ENCODE measurements at regions not wholly inside any gene's neighbourhood (a gene's known extent, or its start where the extent isn't known, plus 50 kb on each side); places are given as distances from the start of the nearest gene placed in this dataset.

DNA sequence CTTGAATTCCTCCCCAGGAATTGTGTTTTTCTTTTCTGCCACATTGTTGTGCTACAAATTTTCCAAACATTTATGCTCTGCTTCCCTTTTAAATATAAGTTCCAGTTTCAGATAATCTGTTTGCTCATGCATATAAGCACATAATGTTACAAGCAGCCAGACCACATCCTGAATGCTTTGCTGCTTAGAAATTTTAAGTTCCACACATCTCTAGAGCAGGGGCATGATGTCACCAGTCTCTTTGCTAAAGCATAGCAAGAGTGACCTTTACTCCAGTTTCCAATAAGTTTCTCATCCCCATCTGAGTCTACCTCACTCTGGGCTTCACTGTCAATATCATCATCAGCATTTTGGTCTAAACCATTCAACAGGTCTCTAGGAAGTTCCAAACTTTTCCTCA is 932.5 kb downstream of the SH3BGRL start:
- Histone ChIP-seq H3K4me2 (no peak overlapping the region), H3K4me3 (ENCODE audit: low read depth in 2 of 2, low read length in 1 of 2) (no peak overlapping the region), H3F3A (replicated peaks; ENCODE audit: insufficient read depth) (no peaks in the 10 kb centered on the region), H3K36me3 (replicated peaks in 1 of 2; ENCODE audit: control insufficient read depth in 1 of 2, insufficient read depth in 2 of 2, low read length in 1 of 2) (no peaks in the 10 kb centered on the region), H3K9me3 (no peaks in the 10 kb centered on the region), H3K4me1 (ENCODE audit: control insufficient read depth in 1 of 2, insufficient read depth in 2 of 2, low read depth in 1 of 2, low read length in 1 of 2) (no peaks in the 10 kb centered on the region), H4K20me1 (ENCODE audit: insufficient read depth) (no peaks in the 10 kb centered on the region), H3K9me2 (no peaks in the 10 kb centered on the region; the same call in 1 of the 2 replicates), H2AFZ (ENCODE audit: low read depth) (no peak overlapping the region), H3K9ac (no peak overlapping the region), H3K27me3 (ENCODE audit: insufficient read depth) (no peaks in the 10 kb centered on the region), H3K27ac (ENCODE audit: low read depth in 2 of 2, low read length in 1 of 2) (no peak overlapping the region), H3K79me2 (ENCODE audit: insufficient read depth) (no peaks in the 10 kb centered on the region)
- no peak for DNase-seq
- ChIA-PET CTCF (no interaction called here), POLR2A (no interaction called here)
- TF ChIP-seq YY1 (IDR thresholded peaks at IDR 0.05; ENCODE audit: low read depth) (no peak), TCF12 (IDR thresholded peaks at IDR 0.05) (no peak), FOXJ3 (CRISPR knock-in tag; IDR thresholded peaks at IDR 0.05) (no peak), CHD2 (IDR thresholded peaks at IDR 0.05; ENCODE audit: low read length, partially characterized antibody) (no peak)
- TF ChIP-seq, protein P1, sequence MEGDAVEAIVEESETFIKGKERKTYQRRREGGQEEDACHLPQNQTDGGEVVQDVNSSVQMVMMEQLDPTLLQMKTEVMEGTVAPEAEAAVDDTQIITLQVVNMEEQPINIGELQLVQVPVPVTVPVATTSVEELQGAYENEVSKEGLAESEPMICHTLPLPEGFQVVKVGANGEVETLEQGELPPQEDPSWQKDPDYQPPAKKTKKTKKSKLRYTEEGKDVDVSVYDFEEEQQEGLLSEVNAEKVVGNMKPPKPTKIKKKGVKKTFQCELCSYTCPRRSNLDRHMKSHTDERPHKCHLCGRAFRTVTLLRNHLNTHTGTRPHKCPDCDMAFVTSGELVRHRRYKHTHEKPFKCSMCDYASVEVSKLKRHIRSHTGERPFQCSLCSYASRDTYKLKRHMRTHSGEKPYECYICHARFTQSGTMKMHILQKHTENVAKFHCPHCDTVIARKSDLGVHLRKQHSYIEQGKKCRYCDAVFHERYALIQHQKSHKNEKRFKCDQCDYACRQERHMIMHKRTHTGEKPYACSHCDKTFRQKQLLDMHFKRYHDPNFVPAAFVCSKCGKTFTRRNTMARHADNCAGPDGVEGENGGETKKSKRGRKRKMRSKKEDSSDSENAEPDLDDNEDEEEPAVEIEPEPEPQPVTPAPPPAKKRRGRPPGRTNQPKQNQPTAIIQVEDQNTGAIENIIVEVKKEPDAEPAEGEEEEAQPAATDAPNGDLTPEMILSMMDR (IDR thresholded peaks at IDR 0.05): no peak

DNA sequence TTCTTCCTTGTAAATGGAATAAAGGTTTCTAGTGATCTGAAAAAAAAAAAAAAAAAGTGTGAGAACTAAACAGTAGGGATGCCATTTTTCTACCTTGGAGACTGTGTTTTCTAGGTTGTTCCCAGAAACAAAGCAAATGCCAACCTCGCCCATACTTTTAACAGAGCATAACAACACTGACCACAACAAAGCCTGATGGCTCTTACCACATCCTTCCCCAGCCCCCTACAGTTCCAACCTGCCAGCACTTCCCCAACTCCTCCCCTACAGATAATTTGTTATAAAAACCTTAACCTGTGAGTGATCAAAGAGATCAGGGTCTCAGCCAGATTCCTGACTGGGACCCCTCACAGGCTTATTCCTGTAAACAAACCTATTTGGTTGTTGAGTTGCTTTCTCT is 940.0 kb downstream of the SH3BGRL start:
- Histone ChIP-seq H3K79me2 (ENCODE audit: insufficient read depth) (no peaks in the 10 kb centered on the region), H3K27ac (ENCODE audit: low read depth in 2 of 2, low read length in 1 of 2) (no peak overlapping the region), H3K4me3 (ENCODE audit: low read depth in 2 of 2, low read length in 1 of 2) (no peak overlapping the region), H4K20me1 (ENCODE audit: insufficient read depth) (no peaks in the 10 kb centered on the region), H3K36me3 (replicated peaks in 1 of 2; ENCODE audit: control insufficient read depth in 1 of 2, insufficient read depth in 2 of 2, low read length in 1 of 2) (no peaks in the 10 kb centered on the region), H3K4me2 (no peak overlapping the region), H3K9me2 (no peaks in the 10 kb centered on the region; the same call in 1 of the 2 replicates), H3F3A (replicated peaks; ENCODE audit: insufficient read depth) (no peaks in the 10 kb centered on the region), H2AFZ (ENCODE audit: low read depth) (no peak overlapping the region), H3K9ac (no peak overlapping the region), H3K27me3 (ENCODE audit: insufficient read depth) (no peaks in the 10 kb centered on the region), H3K4me1 (ENCODE audit: control insufficient read depth in 1 of 2, insufficient read depth in 2 of 2, low read depth in 1 of 2, low read length in 1 of 2) (no peaks in the 10 kb centered on the region), H3K9me3 (no peaks in the 10 kb centered on the region)
- no peak for DNase-seq
- ChIA-PET CTCF (no interaction called here), POLR2A (no interaction called here)
- TF ChIP-seq EZH2phosphoT487 (IDR thresholded peaks at IDR 0.05; ENCODE audit: borderline replicate concordance, low read depth): no peak
- TF ChIP-seq MXI1 (IDR thresholded peaks at IDR 0.05; ENCODE audit: low read depth, low read length): no peak
- no peak for TF ChIP-seq FOSL2 (IDR thresholded peaks at IDR 0.05; ENCODE audit: borderline replicate concordance, low read depth)
- TF ChIP-seq FOXJ3 (CRISPR knock-in tag; IDR thresholded peaks at IDR 0.05): no peak
- no peak for TF ChIP-seq FOXM1 (IDR thresholded peaks at IDR 0.05; ENCODE audit: low read depth)
- TF ChIP-seq, protein P2, sequence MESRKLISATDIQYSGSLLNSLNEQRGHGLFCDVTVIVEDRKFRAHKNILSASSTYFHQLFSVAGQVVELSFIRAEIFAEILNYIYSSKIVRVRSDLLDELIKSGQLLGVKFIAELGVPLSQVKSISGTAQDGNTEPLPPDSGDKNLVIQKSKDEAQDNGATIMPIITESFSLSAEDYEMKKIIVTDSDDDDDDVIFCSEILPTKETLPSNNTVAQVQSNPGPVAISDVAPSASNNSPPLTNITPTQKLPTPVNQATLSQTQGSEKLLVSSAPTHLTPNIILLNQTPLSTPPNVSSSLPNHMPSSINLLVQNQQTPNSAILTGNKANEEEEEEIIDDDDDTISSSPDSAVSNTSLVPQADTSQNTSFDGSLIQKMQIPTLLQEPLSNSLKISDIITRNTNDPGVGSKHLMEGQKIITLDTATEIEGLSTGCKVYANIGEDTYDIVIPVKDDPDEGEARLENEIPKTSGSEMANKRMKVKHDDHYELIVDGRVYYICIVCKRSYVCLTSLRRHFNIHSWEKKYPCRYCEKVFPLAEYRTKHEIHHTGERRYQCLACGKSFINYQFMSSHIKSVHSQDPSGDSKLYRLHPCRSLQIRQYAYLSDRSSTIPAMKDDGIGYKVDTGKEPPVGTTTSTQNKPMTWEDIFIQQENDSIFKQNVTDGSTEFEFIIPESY (IDR thresholded peaks at IDR 0.05; ENCODE audit: borderline replicate concordance, low read depth): no peak
- TF ChIP-seq IRF3 (IDR thresholded peaks at IDR 0.05; ENCODE audit: low read depth, low read length): no peak
- no peak for TF ChIP-seq NFIC (IDR thresholded peaks at IDR 0.05; ENCODE audit: borderline replicate concordance)
- TF ChIP-seq RAD21 (IDR thresholded peaks at IDR 0.05; ENCODE audit: low read length): no peak
- TF ChIP-seq NRF1 (IDR thresholded peaks at IDR 0.05; ENCODE audit: low read depth, low read length): no peak
- TF ChIP-seq, protein P3, sequence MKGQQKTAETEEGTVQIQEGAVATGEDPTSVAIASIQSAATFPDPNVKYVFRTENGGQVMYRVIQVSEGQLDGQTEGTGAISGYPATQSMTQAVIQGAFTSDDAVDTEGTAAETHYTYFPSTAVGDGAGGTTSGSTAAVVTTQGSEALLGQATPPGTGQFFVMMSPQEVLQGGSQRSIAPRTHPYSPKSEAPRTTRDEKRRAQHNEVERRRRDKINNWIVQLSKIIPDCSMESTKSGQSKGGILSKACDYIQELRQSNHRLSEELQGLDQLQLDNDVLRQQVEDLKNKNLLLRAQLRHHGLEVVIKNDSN (IDR thresholded peaks at IDR 0.05; ENCODE audit: borderline replicate concordance, low read depth): no peak
- TF ChIP-seq, protein P4, sequence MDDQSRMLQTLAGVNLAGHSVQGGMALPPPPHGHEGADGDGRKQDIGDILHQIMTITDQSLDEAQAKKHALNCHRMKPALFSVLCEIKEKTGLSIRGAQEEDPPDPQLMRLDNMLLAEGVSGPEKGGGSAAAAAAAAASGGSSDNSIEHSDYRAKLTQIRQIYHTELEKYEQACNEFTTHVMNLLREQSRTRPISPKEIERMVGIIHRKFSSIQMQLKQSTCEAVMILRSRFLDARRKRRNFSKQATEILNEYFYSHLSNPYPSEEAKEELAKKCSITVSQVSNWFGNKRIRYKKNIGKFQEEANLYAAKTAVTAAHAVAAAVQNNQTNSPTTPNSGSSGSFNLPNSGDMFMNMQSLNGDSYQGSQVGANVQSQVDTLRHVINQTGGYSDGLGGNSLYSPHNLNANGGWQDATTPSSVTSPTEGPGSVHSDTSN (IDR thresholded peaks at IDR 0.05): no peak
- no peak for TF ChIP-seq RCOR1 (IDR thresholded peaks at IDR 0.05; ENCODE audit: low read length)
- TF ChIP-seq SMC3 (IDR thresholded peaks at IDR 0.05; ENCODE audit: low read depth, low read length): no peak
- TF ChIP-seq GABPA (IDR thresholded peaks at IDR 0.05; ENCODE audit: low read depth): no peak
- no peak for TF ChIP-seq YY1 (IDR thresholded peaks at IDR 0.05; ENCODE audit: low read depth)
- TF ChIP-seq MEF2A (IDR thresholded peaks at IDR 0.05; ENCODE audit: borderline replicate concordance, low read depth): no peak
- WGBS (ENCODE audit: low lambda C conversion rate): 0% methylated on average over 1 of the region's 1 CpG

Data from SK-N-SH (cell line).